NB4 (cell line): ENCODE measurements at regions not wholly inside any gene's neighbourhood (a gene's known extent, or its start where the extent isn't known, plus 50 kb on each side); places are given as distances from the start of the nearest gene placed in this dataset.

Source experiments
- DNase-seq: peaks from one replicate; pipeline ENCODE4 v3.0.0; 2010; ENCODE audit warnings: low read depth
- H3K4me3 ChIP-seq: one replicate; pipeline ENCODE4 v1.5.1; 2011; ENCODE audit warnings: mild to moderate bottlenecking, low read depth, low read length, moderate library complexity
- CTCF ChIP-seq: IDR thresholded peaks from one replicate; pipeline ENCODE4 v1.5.1; 2012; ENCODE audit warnings: low read depth, low read length
- MAX ChIP-seq: IDR thresholded peaks from 2 replicates; pipeline ENCODE4 v1.6.1; 2011; ENCODE audit warnings: low read depth, low read length
- MYC ChIP-seq: IDR thresholded peaks from 2 replicates; pipeline ENCODE4 v1.6.1; 2011; ENCODE audit warnings: low read depth, low read length
- POLR2A ChIP-seq: IDR thresholded peaks from 2 replicates; pipeline ENCODE4 v1.6.1; 2011; ENCODE audit warnings: mild to moderate bottlenecking; ENCODE audit not compliant: insufficient read length; ENCODE audit errors: extremely low read depth

GRCh38 chr5:172583931-172584511, 57.0 kb upstream of the NEURL1B start:
- TF ChIP-seq MYC, result no peak
- TF ChIP-seq POLR2A, result no peak
- TF ChIP-seq MAX, result no peak
- TF ChIP-seq CTCF, result no peak
- H3K4me3 ChIP-seq, result no peak overlapping the region
- DNase-seq, result no peak

- TF ChIP-seq POLR2A (no peak), MYC (no peak), MAX (no peak), CTCF (no peak)
- no peak for DNase-seq
- no peak overlapping the region for H3K4me3 ChIP-seq
Measured at GRCh38 chr5:172582940-172583339, 58.1 kb upstream of the NEURL1B start.

GRCh38 chr5:172581315-172581714, 59.7 kb upstream of the NEURL1B start:
- DNase-seq, result no peak
- no peak overlapping the region for H3K4me3 ChIP-seq
- TF ChIP-seq CTCF (no peak), POLR2A (no peak), MAX (no peak), MYC (no peak)

GRCh38 chr5:172579403-172579990, 61.6 kb upstream of the NEURL1B start:
- no peak overlapping the region for H3K4me3 ChIP-seq
- TF ChIP-seq MYC, result no peak
- TF ChIP-seq POLR2A, result no peak
- TF ChIP-seq CTCF, result no peak
- TF ChIP-seq MAX, result no peak
- DNase-seq, result no peak

GRCh38 chr5:172577267-172577909, 63.7 kb upstream of the NEURL1B start:
- no peak overlapping the region for H3K4me3 ChIP-seq
- no peak for DNase-seq
- TF ChIP-seq MYC (no peak), CTCF (no peak), MAX (no peak), POLR2A (no peak)
